ENCODE measurements at regions not wholly inside any gene's neighbourhood (a gene's known extent, or its start where the extent isn't known, plus 50 kb on each side); places are given as distances from the start of the nearest gene placed in this dataset.

- TF ChIP-seq CTCF (IDR thresholded peaks at IDR 0.05; ENCODE audit: low read depth, low read length) (no peak), MAX (IDR thresholded peaks at IDR 0.05; ENCODE audit: low read depth, low read length) (no peak)
These were observed 61.2 kb downstream of the ATXN7L3B start for GRCh38 chr12:74598819-74599218.

Data from NB4 (cell line).